WTC11 (cell line): ENCODE measurements at regions not wholly inside any gene's neighbourhood (a gene's known extent, or its start where the extent isn't known, plus 50 kb on each side); places are given as distances from the start of the nearest gene placed in this dataset.

Source experiments
- ATAC-seq: fragments of 200-7000 bp; cut with Tn5 transposase; 2 replicates; pipeline ENCODE4 v1.10.0; 2021; ENCODE audit warnings: mild to moderate bottlenecking, moderate library complexity
- CTCF ChIA-PET: fragments of 300-600 bp; sonication (Branson Sonifier 250); formaldehyde crosslinking; loops from one replicate; lab custom pipeline; 2021; ENCODE audit warnings: antibody characterized with exemption; lab: Charles Lee
- POLR2A ChIA-PET: fragments of 350-600 bp; sonication (Branson Sonifier 250); formaldehyde crosslinking; loops from one replicate; lab custom pipeline; 2021; ENCODE audit warnings: antibody characterized with exemption; lab: Charles Lee
- DNase-seq: peaks from one replicate; pipeline ENCODE4 v3.0.0; 2021; ENCODE audit warnings: low spot score
- H3K27ac Mint-ChIP-seq: 2 replicates; pipeline ENCODE4 v1.8.0; 2021; ENCODE audit warnings: mixed read lengths
- H3K27me3 Mint-ChIP-seq: 2 replicates; pipeline ENCODE4 v1.8.0; 2021; ENCODE audit warnings: low read depth, mild to moderate bottlenecking, moderate library complexity, mixed read lengths
- H3K36me3 Mint-ChIP-seq: 2 replicates; pipeline ENCODE4 v1.8.0; 2021; ENCODE audit warnings: mixed read lengths
- H3K4me1 Mint-ChIP-seq: 2 replicates; pipeline ENCODE4 v1.8.0; 2022; ENCODE audit warnings: mixed read lengths
- H3K4me3 Mint-ChIP-seq: 2 replicates; pipeline ENCODE4 v1.8.0; 2021; ENCODE audit warnings: mild to moderate bottlenecking, moderate library complexity, mixed read lengths
- H3K9me3 Mint-ChIP-seq: 2 replicates; pipeline ENCODE4 v1.8.0; 2021; ENCODE audit warnings: mixed read lengths
- AR ChIP-seq: fragments of 250-450 bp; sonication (Bioruptor Pico); IDR thresholded peaks from 2 replicates; pipeline ENCODE4 v1.9.0; 2021; ENCODE audit warnings: mild to moderate bottlenecking
- ATF3 ChIP-seq: sonication (generic); formaldehyde crosslinking; conservative IDR thresholded peaks from 2 replicates; pipeline ENCODE4 v1.8.1; 2022; ENCODE audit warnings: mild to moderate bottlenecking, missing genetic modification reagents
- E2F5 ChIP-seq: sonication (generic); formaldehyde crosslinking; IDR thresholded peaks from 2 replicates; pipeline ENCODE4 v1.8.1; 2022; ENCODE audit warnings: mild to moderate bottlenecking, moderate library complexity, missing genetic modification reagents
- EMX1 ChIP-seq: fragments of 250-450 bp; sonication (Bioruptor Pico); IDR thresholded peaks from 2 replicates; pipeline ENCODE4 v1.8.0; 2021; ENCODE audit warnings: mild to moderate bottlenecking
- FOXK1 ChIP-seq: sonication (generic); formaldehyde crosslinking; IDR thresholded peaks from 2 replicates; pipeline ENCODE4 v1.8.0; 2022; ENCODE audit warnings: mild to moderate bottlenecking, moderate library complexity, missing genetic modification reagents
- GRHL2 ChIP-seq: fragments of 250-450 bp; sonication (Bioruptor Pico); IDR thresholded peaks from 2 replicates; pipeline ENCODE4 v1.8.0; 2022; ENCODE audit warnings: mild to moderate bottlenecking, moderate library complexity; ENCODE audit not compliant: insufficient replicate concordance, severe bottlenecking
- GTF2I ChIP-seq: fragments of 250-450 bp; sonication (Bioruptor Pico); conservative IDR thresholded peaks from 2 replicates; pipeline ENCODE4 v1.4.0; 2021; ENCODE audit warnings: mild to moderate bottlenecking
- JUN ChIP-seq: sonication (generic); formaldehyde crosslinking; IDR thresholded peaks from 2 replicates; pipeline ENCODE4 v1.8.0; 2023; ENCODE audit warnings: mild to moderate bottlenecking, missing genetic modification reagents
- MXD4 ChIP-seq: fragments of 250-450 bp; sonication (Bioruptor Pico); IDR thresholded peaks from 2 replicates; pipeline ENCODE4 v1.8.0; 2021; ENCODE audit warnings: mild to moderate bottlenecking, moderate library complexity, borderline replicate concordance
- MYBL2 ChIP-seq: sonication (generic); formaldehyde crosslinking; IDR thresholded peaks from 2 replicates; pipeline ENCODE4 v1.8.1; 2023; ENCODE audit warnings: mild to moderate bottlenecking, moderate library complexity, missing genetic modification reagents
- NFATC4 ChIP-seq: fragments of 250-450 bp; sonication (Bioruptor Pico); IDR thresholded peaks from 2 replicates; pipeline ENCODE4 v1.9.0; 2021; ENCODE audit warnings: mild to moderate bottlenecking
- NFE2L1 ChIP-seq: sonication (generic); formaldehyde crosslinking; IDR thresholded peaks from 2 replicates; pipeline ENCODE4 v1.8.1; 2023; ENCODE audit warnings: missing genetic modification reagents
- OVOL2 ChIP-seq: fragments of 250-450 bp; sonication (Bioruptor Pico); IDR thresholded peaks from 2 replicates; pipeline ENCODE4 v1.9.0; 2021; ENCODE audit warnings: mild to moderate bottlenecking, borderline replicate concordance
- SMAD3 ChIP-seq: sonication (generic); formaldehyde crosslinking; IDR thresholded peaks from 2 replicates; pipeline ENCODE4 v1.8.0; 2022; ENCODE audit warnings: missing genetic modification reagents, mild to moderate bottlenecking, borderline replicate concordance
- ZNF219 ChIP-seq: sonication (generic); formaldehyde crosslinking; IDR thresholded peaks from 2 replicates; pipeline ENCODE4 v1.8.0; 2023; ENCODE audit warnings: missing genetic modification reagents, mild to moderate bottlenecking, borderline replicate concordance
- ZNF512 ChIP-seq: sonication (generic); formaldehyde crosslinking; IDR thresholded peaks from 2 replicates; pipeline ENCODE4 v1.8.1; 2022; ENCODE audit warnings: missing genetic modification reagents, borderline replicate concordance
- ZNF671 ChIP-seq: fragments of 250-450 bp; sonication (Bioruptor Pico); IDR thresholded peaks from 2 replicates; pipeline ENCODE4 v1.8.0; 2021; ENCODE audit warnings: mild to moderate bottlenecking
- TF ChIP-seq, protein P1 (sequence below): sonication (generic); formaldehyde crosslinking; IDR thresholded peaks from 2 replicates; pipeline ENCODE4 v1.8.1; 2022; ENCODE audit warnings: low read depth, mild to moderate bottlenecking, moderate library complexity, missing genetic modification reagents, borderline replicate concordance
- TF ChIP-seq, protein P2 (sequence below): sonication (generic); formaldehyde crosslinking; IDR thresholded peaks from 2 replicates; pipeline ENCODE4 v1.8.1; 2023; ENCODE audit warnings: mild to moderate bottlenecking, missing genetic modification reagents, moderate library complexity
- TF ChIP-seq, protein P3 (sequence below): sonication (generic); formaldehyde crosslinking; IDR thresholded peaks from 2 replicates; pipeline ENCODE4 v1.8.0; 2022; ENCODE audit warnings: mild to moderate bottlenecking, missing genetic modification reagents
- TF ChIP-seq, protein P4 (sequence below): sonication (generic); formaldehyde crosslinking; IDR thresholded peaks from 2 replicates; pipeline ENCODE4 v1.8.1; 2022; ENCODE audit warnings: mild to moderate bottlenecking, missing genetic modification reagents, moderate library complexity, borderline replicate concordance
- TF ChIP-seq, protein P5 (sequence below): sonication (generic); formaldehyde crosslinking; IDR thresholded peaks from 2 replicates; pipeline ENCODE4 v1.8.0; 2023; ENCODE audit warnings: missing genetic modification reagents
- TF ChIP-seq, protein P6 (sequence below): sonication (generic); formaldehyde crosslinking; IDR thresholded peaks from 2 replicates; pipeline ENCODE4 v1.8.0; 2022; ENCODE audit warnings: mild to moderate bottlenecking, missing genetic modification reagents

- Mint-ChIP-seq H3K9me3 (peaks cover 17% of the 10 kb centered on the region), H3K4me1 (peaks cover 31% of the 10 kb centered on the region), H3K36me3 (peaks cover 6% of the 10 kb centered on the region), H3K27me3 (no peaks in the 10 kb centered on the region), H3K27ac (no peak overlapping the region), H3K4me3 (no peak overlapping the region)
- ATAC-seq (no peak), DNase-seq (no peak)
- POLR2A ChIA-PET, result no interaction called here
- CTCF ChIA-PET, result no interaction called here
- TF ChIP-seq, protein P1, sequence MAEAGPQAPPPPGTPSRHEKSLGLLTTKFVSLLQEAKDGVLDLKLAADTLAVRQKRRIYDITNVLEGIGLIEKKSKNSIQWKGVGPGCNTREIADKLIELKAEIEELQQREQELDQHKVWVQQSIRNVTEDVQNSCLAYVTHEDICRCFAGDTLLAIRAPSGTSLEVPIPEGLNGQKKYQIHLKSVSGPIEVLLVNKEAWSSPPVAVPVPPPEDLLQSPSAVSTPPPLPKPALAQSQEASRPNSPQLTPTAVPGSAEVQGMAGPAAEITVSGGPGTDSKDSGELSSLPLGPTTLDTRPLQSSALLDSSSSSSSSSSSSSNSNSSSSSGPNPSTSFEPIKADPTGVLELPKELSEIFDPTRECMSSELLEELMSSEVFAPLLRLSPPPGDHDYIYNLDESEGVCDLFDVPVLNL (CRISPR knock-in tag), result no peak
- TF ChIP-seq JUN (no peak), ATF3 (no peak), NFATC4 (CRISPR knock-in tag) (no peak), ZNF512 (CRISPR knock-in tag) (no peak), FOXK1 (CRISPR knock-in tag) (no peak), OVOL2 (CRISPR knock-in tag) (no peak), EMX1 (CRISPR knock-in tag) (no peak), ZNF671 (CRISPR knock-in tag) (no peak)
- TF ChIP-seq, protein P2, sequence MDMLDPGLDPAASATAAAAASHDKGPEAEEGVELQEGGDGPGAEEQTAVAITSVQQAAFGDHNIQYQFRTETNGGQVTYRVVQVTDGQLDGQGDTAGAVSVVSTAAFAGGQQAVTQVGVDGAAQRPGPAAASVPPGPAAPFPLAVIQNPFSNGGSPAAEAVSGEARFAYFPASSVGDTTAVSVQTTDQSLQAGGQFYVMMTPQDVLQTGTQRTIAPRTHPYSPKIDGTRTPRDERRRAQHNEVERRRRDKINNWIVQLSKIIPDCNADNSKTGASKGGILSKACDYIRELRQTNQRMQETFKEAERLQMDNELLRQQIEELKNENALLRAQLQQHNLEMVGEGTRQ (CRISPR knock-in tag), result no peak
- TF ChIP-seq, protein P3, sequence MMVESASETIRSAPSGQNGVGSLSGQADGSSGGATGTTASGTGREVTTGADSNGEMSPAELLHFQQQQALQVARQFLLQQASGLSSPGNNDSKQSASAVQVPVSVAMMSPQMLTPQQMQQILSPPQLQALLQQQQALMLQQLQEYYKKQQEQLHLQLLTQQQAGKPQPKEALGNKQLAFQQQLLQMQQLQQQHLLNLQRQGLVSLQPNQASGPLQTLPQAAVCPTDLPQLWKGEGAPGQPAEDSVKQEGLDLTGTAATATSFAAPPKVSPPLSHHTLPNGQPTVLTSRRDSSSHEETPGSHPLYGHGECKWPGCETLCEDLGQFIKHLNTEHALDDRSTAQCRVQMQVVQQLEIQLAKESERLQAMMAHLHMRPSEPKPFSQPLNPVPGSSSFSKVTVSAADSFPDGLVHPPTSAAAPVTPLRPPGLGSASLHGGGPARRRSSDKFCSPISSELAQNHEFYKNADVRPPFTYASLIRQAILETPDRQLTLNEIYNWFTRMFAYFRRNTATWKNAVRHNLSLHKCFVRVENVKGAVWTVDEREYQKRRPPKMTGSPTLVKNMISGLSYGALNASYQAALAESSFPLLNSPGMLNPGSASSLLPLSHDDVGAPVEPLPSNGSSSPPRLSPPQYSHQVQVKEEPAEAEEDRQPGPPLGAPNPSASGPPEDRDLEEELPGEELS (CRISPR knock-in tag), result no peak
- TF ChIP-seq, protein P4, sequence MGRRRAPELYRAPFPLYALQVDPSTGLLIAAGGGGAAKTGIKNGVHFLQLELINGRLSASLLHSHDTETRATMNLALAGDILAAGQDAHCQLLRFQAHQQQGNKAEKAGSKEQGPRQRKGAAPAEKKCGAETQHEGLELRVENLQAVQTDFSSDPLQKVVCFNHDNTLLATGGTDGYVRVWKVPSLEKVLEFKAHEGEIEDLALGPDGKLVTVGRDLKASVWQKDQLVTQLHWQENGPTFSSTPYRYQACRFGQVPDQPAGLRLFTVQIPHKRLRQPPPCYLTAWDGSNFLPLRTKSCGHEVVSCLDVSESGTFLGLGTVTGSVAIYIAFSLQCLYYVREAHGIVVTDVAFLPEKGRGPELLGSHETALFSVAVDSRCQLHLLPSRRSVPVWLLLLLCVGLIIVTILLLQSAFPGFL, result no peak
These were observed 1193.2 kb upstream of the NUDT12 start for GRCh38 chr5:104755806-104756205.

GRCh38 chr5:104754311-104754995 is 1191.9 kb upstream of the NUDT12 start:
- DNase-seq (no peak), ATAC-seq (peak; percentile 99)
- Mint-ChIP-seq H3K9me3 (peaks cover 13% of the 10 kb centered on the region), H3K27me3 (no peaks in the 10 kb centered on the region), H3K36me3 (peaks cover 6% of the 10 kb centered on the region), H3K4me3 (no peak overlapping the region), H3K27ac (peak overlapping the region; percentile 25; the same call in 1 of the 2 replicates), H3K4me1 (peaks cover 26% of the 10 kb centered on the region)
- ChIA-PET CTCF (interaction anchor here (0.6 kb wide), 1 partner anchor 178 kb away, joined by 3 read pairs; no protein-coding TSS in a partner anchor), POLR2A (no interaction called here)
- TF ChIP-seq E2F5 (CRISPR knock-in tag) (no peak), GTF2I (CRISPR knock-in tag) (no peak), GRHL2 (no peak), ZNF219 (no peak), MYBL2 (CRISPR knock-in tag) (no peak), NFE2L1 (no peak), SMAD3 (CRISPR knock-in tag) (no peak), AR (CRISPR knock-in tag) (no peak), MXD4 (CRISPR knock-in tag) (no peak)
- TF ChIP-seq, protein P5, sequence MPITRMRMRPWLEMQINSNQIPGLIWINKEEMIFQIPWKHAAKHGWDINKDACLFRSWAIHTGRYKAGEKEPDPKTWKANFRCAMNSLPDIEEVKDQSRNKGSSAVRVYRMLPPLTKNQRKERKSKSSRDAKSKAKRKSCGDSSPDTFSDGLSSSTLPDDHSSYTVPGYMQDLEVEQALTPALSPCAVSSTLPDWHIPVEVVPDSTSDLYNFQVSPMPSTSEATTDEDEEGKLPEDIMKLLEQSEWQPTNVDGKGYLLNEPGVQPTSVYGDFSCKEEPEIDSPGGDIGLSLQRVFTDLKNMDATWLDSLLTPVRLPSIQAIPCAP (CRISPR knock-in tag), result no peak
- TF ChIP-seq, protein P6, sequence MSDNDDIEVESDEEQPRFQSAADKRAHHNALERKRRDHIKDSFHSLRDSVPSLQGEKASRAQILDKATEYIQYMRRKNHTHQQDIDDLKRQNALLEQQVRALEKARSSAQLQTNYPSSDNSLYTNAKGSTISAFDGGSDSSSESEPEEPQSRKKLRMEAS (CRISPR knock-in tag), result no peak
